Activated CD8-positive, alpha-beta memory T cell treated with anti-CD3 and anti-CD28 coated beads, Interleukin-2, amount 10 ng/mL, durations not matched to agents 7 days and 5 days (primary cell): ENCODE measurements at regions not wholly inside any gene's neighbourhood (a gene's known extent, or its start where the extent isn't known, plus 50 kb on each side); places are given as distances from the start of the nearest gene placed in this dataset.

Experiments
- ATAC-seq: fragments of 150-1000 bp; cut with Tn5 transposase; one replicate; pipeline ENCODE4 v1.10.0; 2021; ENCODE audit warnings: moderate library complexity
- CTCF ChIA-PET: fragments of 350-600 bp; sonication (Branson Sonifier 250); formaldehyde crosslinking; loops from one replicate; lab custom pipeline; 2021; ENCODE audit warnings: antibody characterized with exemption; lab: Charles Lee
- DNase-seq: peaks from one replicate; pipeline ENCODE4 v3.0.0-alpha.2; 2020
- H3K27ac Mint-ChIP-seq: one replicate; pipeline ENCODE4 v1.8.0; 2021; ENCODE audit warnings: mild to moderate bottlenecking, mixed read lengths
- H3K27me3 Mint-ChIP-seq: one replicate; pipeline ENCODE4 v1.8.0; 2021; ENCODE audit warnings: mixed read lengths
- H3K36me3 Mint-ChIP-seq: one replicate; pipeline ENCODE4 v1.8.0; 2021; ENCODE audit warnings: mild to moderate bottlenecking, mixed read lengths
- H3K4me1 Mint-ChIP-seq: one replicate; pipeline ENCODE4 v1.8.0; 2021; ENCODE audit warnings: mixed read lengths
- H3K4me3 Mint-ChIP-seq: one replicate; pipeline ENCODE4 v1.8.0; 2021; ENCODE audit warnings: mild to moderate bottlenecking, moderate library complexity, mixed read lengths
- H3K9me3 Mint-ChIP-seq: one replicate; pipeline ENCODE4 v1.8.0; 2022; ENCODE audit warnings: low read depth, mixed read lengths

GRCh38 chr10:35890676-35891495, 248.8 kb upstream of the FZD8 start:
- H3K4me3 Mint-ChIP-seq = no peak overlapping the region
- H3K9me3 Mint-ChIP-seq = no peaks in the 10 kb centered on the region
- H3K36me3 Mint-ChIP-seq = no peaks in the 10 kb centered on the region
- no peak for ATAC-seq
- no peaks in the 10 kb centered on the region for H3K4me1 Mint-ChIP-seq
- no peaks in the 10 kb centered on the region for H3K27me3 Mint-ChIP-seq
- CTCF ChIA-PET = no interaction called here
- no peak for DNase-seq
- H3K27ac Mint-ChIP-seq = no peak overlapping the region

- ATAC-seq = no peak
- no peaks in the 10 kb centered on the region for H3K9me3 Mint-ChIP-seq
- H3K36me3 Mint-ChIP-seq = no peaks in the 10 kb centered on the region
These were observed 248.0 kb upstream of the FZD8 start for GRCh38 chr10:35889971-35890675.

GRCh38 chr10:35889226-35889625, 247.1 kb upstream of the FZD8 start:
- Mint-ChIP-seq H3K4me3 (no peak overlapping the region), H3K36me3 (no peaks in the 10 kb centered on the region), H3K27me3 (no peaks in the 10 kb centered on the region), H3K4me1 (no peaks in the 10 kb centered on the region), H3K9me3 (no peaks in the 10 kb centered on the region), H3K27ac (no peak overlapping the region)
- ATAC-seq (no peak), DNase-seq (no peak)
- CTCF ChIA-PET = no interaction called here

More at GRCh38 chr10:35889971-35890675, 248.0 kb upstream of the FZD8 start:
- H3K4me1 Mint-ChIP-seq = no peaks in the 10 kb centered on the region
- DNase-seq = no peak
- CTCF ChIA-PET = no interaction called here
- no peaks in the 10 kb centered on the region for H3K27me3 Mint-ChIP-seq
- H3K27ac Mint-ChIP-seq = no peak overlapping the region
- no peak overlapping the region for H3K4me3 Mint-ChIP-seq

GRCh38 chr10:35888400-35888799, 246.3 kb upstream of the FZD8 start:
- Mint-ChIP-seq H3K27ac (no peak overlapping the region), H3K9me3 (no peaks in the 10 kb centered on the region), H3K36me3 (no peaks in the 10 kb centered on the region), H3K4me3 (no peak overlapping the region), H3K27me3 (no peaks in the 10 kb centered on the region), H3K4me1 (no peaks in the 10 kb centered on the region)
- CTCF ChIA-PET = no interaction called here
- DNase-seq (no peak), ATAC-seq (no peak)

GRCh38 chr10:35887685-35888084, 245.6 kb upstream of the FZD8 start:
- no peak overlapping the region for H3K4me3 Mint-ChIP-seq
- CTCF ChIA-PET = no interaction called here
- no peaks in the 10 kb centered on the region for H3K9me3 Mint-ChIP-seq
- no peaks in the 10 kb centered on the region for H3K27me3 Mint-ChIP-seq
- no peaks in the 10 kb centered on the region for H3K4me1 Mint-ChIP-seq
- DNase-seq = no peak
- ATAC-seq = no peak
- no peaks in the 10 kb centered on the region for H3K36me3 Mint-ChIP-seq
- H3K27ac Mint-ChIP-seq = no peak overlapping the region

- CTCF ChIA-PET = no interaction called here
- no peak for ATAC-seq
- Mint-ChIP-seq H3K27ac (no peak overlapping the region), H3K9me3 (peaks cover 3% of the 10 kb centered on the region), H3K27me3 (no peaks in the 10 kb centered on the region), H3K4me1 (no peaks in the 10 kb centered on the region), H3K4me3 (no peak overlapping the region), H3K36me3 (no peaks in the 10 kb centered on the region)
- no peak for DNase-seq
These were observed 243.0 kb upstream of the FZD8 start for GRCh38 chr10:35885076-35885475.

GRCh38 chr10:35884657-35885071, 242.6 kb upstream of the FZD8 start:
- CTCF ChIA-PET = no interaction called here
- DNase-seq = no peak
- Mint-ChIP-seq H3K27ac (no peak overlapping the region), H3K27me3 (no peaks in the 10 kb centered on the region), H3K9me3 (peaks cover 3% of the 10 kb centered on the region), H3K4me1 (no peaks in the 10 kb centered on the region), H3K4me3 (no peak overlapping the region), H3K36me3 (no peaks in the 10 kb centered on the region)
- no peak for ATAC-seq

GRCh38 chr10:35882422-35883150, 240.5 kb upstream of the FZD8 start:
- Mint-ChIP-seq H3K27me3 (no peaks in the 10 kb centered on the region), H3K27ac (no peak overlapping the region), H3K9me3 (peaks cover 3% of the 10 kb centered on the region), H3K4me3 (no peak overlapping the region), H3K36me3 (no peaks in the 10 kb centered on the region), H3K4me1 (no peaks in the 10 kb centered on the region)
- no peak for ATAC-seq
- CTCF ChIA-PET = no interaction called here
- no peak for DNase-seq

- DNase-seq (no peak), ATAC-seq (no peak)
- peaks cover 3% of the 10 kb centered on the region for H3K9me3 Mint-ChIP-seq
- no peaks in the 10 kb centered on the region for H3K27me3 Mint-ChIP-seq
- H3K4me1 Mint-ChIP-seq = no peaks in the 10 kb centered on the region
- H3K36me3 Mint-ChIP-seq = no peaks in the 10 kb centered on the region
- no peak overlapping the region for H3K4me3 Mint-ChIP-seq
- CTCF ChIA-PET = no interaction called here
- H3K27ac Mint-ChIP-seq = no peak overlapping the region
These were observed 239.2 kb upstream of the FZD8 start for GRCh38 chr10:35881320-35881719.

- ATAC-seq (no peak), DNase-seq (no peak)
- no peak overlapping the region for H3K27ac Mint-ChIP-seq
- no peaks in the 10 kb centered on the region for H3K27me3 Mint-ChIP-seq
- no peak overlapping the region for H3K4me3 Mint-ChIP-seq
- H3K9me3 Mint-ChIP-seq = peaks cover 5% of the 10 kb centered on the region
- H3K36me3 Mint-ChIP-seq = no peaks in the 10 kb centered on the region
- CTCF ChIA-PET = no interaction called here
- no peaks in the 10 kb centered on the region for H3K4me1 Mint-ChIP-seq
These were observed 234.2 kb upstream of the FZD8 start for GRCh38 chr10:35876248-35876647.

- Mint-ChIP-seq H3K9me3 (peaks cover 5% of the 10 kb centered on the region), H3K4me1 (no peaks in the 10 kb centered on the region), H3K36me3 (no peaks in the 10 kb centered on the region), H3K27ac (no peak overlapping the region), H3K27me3 (no peaks in the 10 kb centered on the region), H3K4me3 (no peak overlapping the region)
- DNase-seq (no peak), ATAC-seq (no peak)
- CTCF ChIA-PET = no interaction called here
These were observed 233.1 kb upstream of the FZD8 start for GRCh38 chr10:35875016-35875676.

- DNase-seq (no peak), ATAC-seq (no peak)
- Mint-ChIP-seq H3K4me1 (no peaks in the 10 kb centered on the region), H3K36me3 (no peaks in the 10 kb centered on the region), H3K27me3 (no peaks in the 10 kb centered on the region), H3K4me3 (no peak overlapping the region), H3K9me3 (peaks cover 5% of the 10 kb centered on the region), H3K27ac (no peak overlapping the region)
- CTCF ChIA-PET = no interaction called here
These were observed 232.4 kb upstream of the FZD8 start for GRCh38 chr10:35874311-35875015.

GRCh38 chr10:35872671-35873070, 230.6 kb upstream of the FZD8 start:
- H3K4me1 Mint-ChIP-seq = no peaks in the 10 kb centered on the region
- DNase-seq (no peak), ATAC-seq (no peak)
- CTCF ChIA-PET = no interaction called here
- H3K9me3 Mint-ChIP-seq = peaks cover 5% of the 10 kb centered on the region
- H3K27me3 Mint-ChIP-seq = no peaks in the 10 kb centered on the region
- H3K36me3 Mint-ChIP-seq = no peaks in the 10 kb centered on the region
- H3K4me3 Mint-ChIP-seq = no peak overlapping the region
- no peak overlapping the region for H3K27ac Mint-ChIP-seq
